ENCODE measurements at regions not wholly inside any gene's neighbourhood (a gene's known extent, or its start where the extent isn't known, plus 50 kb on each side); places are given as distances from the start of the nearest gene placed in this dataset.

GRCh38 chr9:129561594-129562281 is 59.2 kb downstream of the C9orf50 start:
- H3K27ac ChIP-seq = no peak overlapping the region
- FAIRE-seq (no peak), DNase-seq (peak in 2 of 6 donors; percentile 34 to 55), ATAC-seq (peak in 2 of 4 donors; percentile 43 to 53)
- H3K27me3 ChIP-seq = no peaks in the 10 kb centered on the region
- no peak overlapping the region for H3K4me3 ChIP-seq
- H3K4me1 ChIP-seq = peaks cover 0 to 6% (median 6%) of the 10 kb centered on the region in 3 donors
- WGBS, 2 donors = 61 to 64% methylated on average over 28 of the region's 28 CpGs
- intact Hi-C loops (cut with DNase I) = loop anchor here in 1 of 3 donors (5.0 kb wide), 1 partner anchor 59 kb away; no protein-coding TSS in a partner anchor
- H3K9me3 ChIP-seq = no peaks in the 10 kb centered on the region
- TF ChIP-seq, protein P1, sequence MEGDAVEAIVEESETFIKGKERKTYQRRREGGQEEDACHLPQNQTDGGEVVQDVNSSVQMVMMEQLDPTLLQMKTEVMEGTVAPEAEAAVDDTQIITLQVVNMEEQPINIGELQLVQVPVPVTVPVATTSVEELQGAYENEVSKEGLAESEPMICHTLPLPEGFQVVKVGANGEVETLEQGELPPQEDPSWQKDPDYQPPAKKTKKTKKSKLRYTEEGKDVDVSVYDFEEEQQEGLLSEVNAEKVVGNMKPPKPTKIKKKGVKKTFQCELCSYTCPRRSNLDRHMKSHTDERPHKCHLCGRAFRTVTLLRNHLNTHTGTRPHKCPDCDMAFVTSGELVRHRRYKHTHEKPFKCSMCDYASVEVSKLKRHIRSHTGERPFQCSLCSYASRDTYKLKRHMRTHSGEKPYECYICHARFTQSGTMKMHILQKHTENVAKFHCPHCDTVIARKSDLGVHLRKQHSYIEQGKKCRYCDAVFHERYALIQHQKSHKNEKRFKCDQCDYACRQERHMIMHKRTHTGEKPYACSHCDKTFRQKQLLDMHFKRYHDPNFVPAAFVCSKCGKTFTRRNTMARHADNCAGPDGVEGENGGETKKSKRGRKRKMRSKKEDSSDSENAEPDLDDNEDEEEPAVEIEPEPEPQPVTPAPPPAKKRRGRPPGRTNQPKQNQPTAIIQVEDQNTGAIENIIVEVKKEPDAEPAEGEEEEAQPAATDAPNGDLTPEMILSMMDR (IDR thresholded peaks at IDR 0.05) = no peak
- no peaks in the 10 kb centered on the region for H3K36me3 ChIP-seq

GRCh38 chr9:129560881-129561306 is 60.0 kb downstream of the C9orf50 start:
- no peaks in the 10 kb centered on the region for H3K36me3 ChIP-seq
- H3K4me1 ChIP-seq = peaks cover 0 to 8% (median 6%) of the 10 kb centered on the region in 3 donors
- no peak overlapping the region for H3K27ac ChIP-seq
- intact Hi-C loops (cut with DNase I) = loop anchor here in 1 of 3 donors (5.0 kb wide), 1 partner anchor 59 kb away; no protein-coding TSS in a partner anchor
- no peak overlapping the region for H3K4me3 ChIP-seq
- TF ChIP-seq, protein P1 (IDR thresholded peaks at IDR 0.05) = no peak
- FAIRE-seq (no peak), ATAC-seq (no peak), DNase-seq (peak in 2 of 6 donors; percentile 14 to 25)
- WGBS, 2 donors = 69% methylated on average over 13 of the region's 13 CpGs
- H3K27me3 ChIP-seq = no peaks in the 10 kb centered on the region
- H3K9me3 ChIP-seq = no peaks in the 10 kb centered on the region

DNA sequence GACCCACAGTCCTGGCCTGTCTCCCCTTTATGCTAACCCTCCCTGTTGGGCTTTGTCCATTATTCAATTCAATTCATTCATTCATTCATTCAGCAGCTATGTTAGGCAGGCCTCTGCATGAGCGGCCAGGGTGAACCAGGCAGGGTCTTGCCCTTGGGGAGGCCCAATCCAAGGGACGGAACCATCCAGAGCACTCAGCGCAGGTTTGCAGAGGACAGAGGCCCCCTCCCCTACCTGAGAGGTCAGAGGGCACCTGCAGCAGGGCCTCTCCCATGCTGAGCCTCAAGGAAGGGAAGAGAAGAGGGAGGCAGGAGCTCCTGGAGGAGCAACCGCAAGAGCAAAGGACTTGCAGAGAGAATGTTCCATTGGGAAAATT is 61.4 kb downstream of the C9orf50 start:
- TF ChIP-seq, protein P1 (IDR thresholded peaks at IDR 0.05) = no peak
- intact Hi-C loops (cut with DNase I) = no loop called here
- Histone ChIP-seq H3K4me3 (no peak overlapping the region), H3K4me1 (peaks cover 0 to 8% (median 6%) of the 10 kb centered on the region in 3 donors), H3K9me3 (no peaks in the 10 kb centered on the region), H3K27me3 (no peaks in the 10 kb centered on the region), H3K36me3 (no peaks in the 10 kb centered on the region), H3K27ac (peak overlapping the region in 1 of 4 donors; percentile 67)
- 95 to 98% methylated on average over 4 of the region's 4 CpGs for WGBS, 2 donors
- ATAC-seq = no peak
- FAIRE-seq = no peak
- DNase-seq = peak in 2 of 6 donors; percentile 24 to 40

GRCh38 chr9:129558551-129559505 is 62.1 kb downstream of the C9orf50 start:
- Histone ChIP-seq H3K9me3 (no peaks in the 10 kb centered on the region), H3K27me3 (no peaks in the 10 kb centered on the region), H3K4me3 (no peak overlapping the region), H3K36me3 (no peaks in the 10 kb centered on the region), H3K27ac (peak overlapping the region; percentile 56 to 67 (median 60)), H3K4me1 (peaks cover 0 to 8% (median 6%) of the 10 kb centered on the region in 3 donors)
- TF ChIP-seq, protein P1 (IDR thresholded peaks at IDR 0.05) = no peak
- ATAC-seq (peak; percentile 36 to 75 (median 58)), FAIRE-seq (no peak), DNase-seq (peak in 4 of 6 donors; percentile 52 to 75 (median 66))
- WGBS, 2 donors = 48 to 53% methylated on average over 18 to 21 of the region's 21 CpGs
- intact Hi-C loops (cut with DNase I) = no loop called here
